ENCODE measurements at regions not wholly inside any gene's neighbourhood (a gene's known extent, or its start where the extent isn't known, plus 50 kb on each side); places are given as distances from the start of the nearest gene placed in this dataset.

- TF ChIP-seq TAF1 (IDR thresholded peaks at IDR 0.05; ENCODE audit: borderline replicate concordance, low read depth, low read length) (no peak), SPI1 (IDR thresholded peaks at IDR 0.05; ENCODE audit: borderline replicate concordance, insufficient read depth, low read depth, low read length) (no peak), SRF (IDR thresholded peaks at IDR 0.05; ENCODE audit: low read depth in 2 of 2, low read length in 2 of 2) (no peak), ATF7 (IDR thresholded peaks at IDR 0.05; ENCODE audit: low read depth) (no peak)
Observed at GRCh38 chr9:13715430-13715829, 435.9 kb upstream of the MPDZ start (continued).

GRCh38 chr9:13707612-13708576 is 428.4 kb upstream of the MPDZ start:
- H3K36me3 ChIP-seq (ENCODE audit: control insufficient read depth in 2 of 2, insufficient read depth in 2 of 2, low read length in 1 of 2), result no peaks in the 10 kb centered on the region
- H2AFZ ChIP-seq (ENCODE audit: control insufficient read depth, low read depth, low read length), result no peak overlapping the region
- no peak for TF ChIP-seq BCL11A (IDR thresholded peaks at IDR 0.05; ENCODE audit: low read depth, low read length)
- no peak for TF ChIP-seq JUND (IDR thresholded peaks at IDR 0.05; ENCODE audit: low read depth, low read length)
- TF ChIP-seq ELK1 (IDR thresholded peaks at IDR 0.05; ENCODE audit: low read depth, low read length), result no peak
- TF ChIP-seq ZNF622 (IDR thresholded peaks at IDR 0.05), result no peak
- TF ChIP-seq, protein P1, sequence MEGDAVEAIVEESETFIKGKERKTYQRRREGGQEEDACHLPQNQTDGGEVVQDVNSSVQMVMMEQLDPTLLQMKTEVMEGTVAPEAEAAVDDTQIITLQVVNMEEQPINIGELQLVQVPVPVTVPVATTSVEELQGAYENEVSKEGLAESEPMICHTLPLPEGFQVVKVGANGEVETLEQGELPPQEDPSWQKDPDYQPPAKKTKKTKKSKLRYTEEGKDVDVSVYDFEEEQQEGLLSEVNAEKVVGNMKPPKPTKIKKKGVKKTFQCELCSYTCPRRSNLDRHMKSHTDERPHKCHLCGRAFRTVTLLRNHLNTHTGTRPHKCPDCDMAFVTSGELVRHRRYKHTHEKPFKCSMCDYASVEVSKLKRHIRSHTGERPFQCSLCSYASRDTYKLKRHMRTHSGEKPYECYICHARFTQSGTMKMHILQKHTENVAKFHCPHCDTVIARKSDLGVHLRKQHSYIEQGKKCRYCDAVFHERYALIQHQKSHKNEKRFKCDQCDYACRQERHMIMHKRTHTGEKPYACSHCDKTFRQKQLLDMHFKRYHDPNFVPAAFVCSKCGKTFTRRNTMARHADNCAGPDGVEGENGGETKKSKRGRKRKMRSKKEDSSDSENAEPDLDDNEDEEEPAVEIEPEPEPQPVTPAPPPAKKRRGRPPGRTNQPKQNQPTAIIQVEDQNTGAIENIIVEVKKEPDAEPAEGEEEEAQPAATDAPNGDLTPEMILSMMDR (IDR thresholded peaks at IDR 0.05 in 2 of 3, conservative IDR thresholded peaks at IDR 0.05 in 1 of 3; ENCODE audit: control insufficient read depth in 2 of 3, extremely low read depth in 1 of 3, insufficient read depth in 1 of 3, low read depth in 3 of 3, low read length in 3 of 3), result no peak
- intact Hi-C loops (cut with micrococcal nuclease; ENCODE audit: unreplicated experiment) (no loop called here), in situ Hi-C loops (cut with MboI) (no loop called here)
- no peak overlapping the region for H3K9ac ChIP-seq (ENCODE audit: control insufficient read depth, insufficient read depth, low read length)
- RAD21 ChIA-PET (ENCODE audit: unreplicated experiment), result no interaction called here
- SMC1A ChIA-PET (ENCODE audit: uncharacterized antibody, unreplicated experiment), result no interaction called here
- BruUV-seq (replicated peaks), result no TSS peak
- H3K27ac ChIP-seq (ENCODE audit: control insufficient read depth, insufficient read depth), result no peak overlapping the region
- DNase-seq (ENCODE audit: low read depth, low spot score) (no peak), ATAC-seq (peak; percentile 40; the same call in 1 of the 3 replicates), FAIRE-seq (no peak)
- no peaks in the 10 kb centered on the region for H3K4me1 ChIP-seq (ENCODE audit: control insufficient read depth, insufficient read depth, low read length)
- H4K20me1 ChIP-seq (ENCODE audit: control insufficient read depth, insufficient read depth), result no peaks in the 10 kb centered on the region
- WGBS (ENCODE audit: insufficient coverage, insufficient replicate concordance, low lambda C conversion rate, missing lambda C conversion rate), result under 1% methylated on average over 4 of the region's 4 CpGs
- H3K9me3 ChIP-seq (replicated peaks; ENCODE audit: control insufficient read depth, insufficient read depth, low read length), result no peaks in the 10 kb centered on the region
- H3K4me3 ChIP-seq, result no peak overlapping the region
- H3K4me2 ChIP-seq (ENCODE audit: control insufficient read depth, insufficient read depth), result no peak overlapping the region
- CTCF ChIA-PET, result no interaction called here
- H3K79me2 ChIP-seq (ENCODE audit: control insufficient read depth, insufficient read depth, low read length), result no peaks in the 10 kb centered on the region
- H3K27me3 ChIP-seq (replicated peaks in 1 of 2; ENCODE audit: control insufficient read depth in 2 of 2, insufficient read depth in 2 of 2, low read length in 1 of 2), result no peaks in the 10 kb centered on the region
- POLR2A ChIA-PET, result no interaction called here
